WI38 (cell line): ENCODE measurements at regions not wholly inside any gene's neighbourhood (a gene's known extent, or its start where the extent isn't known, plus 50 kb on each side); places are given as distances from the start of the nearest gene placed in this dataset.

Source experiments
- H3K4me3 ChIP-seq: 2 replicates; pipeline ENCODE4 v1.5.1; 2011; ENCODE audit warnings: low read depth, mild to moderate bottlenecking, control low read depth, low read length
- CTCF ChIP-seq: IDR thresholded peaks from 2 replicates; pipeline ENCODE4 v1.5.1; 2012; ENCODE audit warnings: low read depth, mild to moderate bottlenecking, control low read depth, low read length

GRCh38 chr11:70953720-70954119 is 298.7 kb downstream of the SHANK2 start:
- no peak for TF ChIP-seq CTCF
- H3K4me3 ChIP-seq: no peak overlapping the region

- no peak for TF ChIP-seq CTCF
- H3K4me3 ChIP-seq: no peak overlapping the region
Measured at GRCh38 chr11:70954471-70954870, 297.9 kb downstream of the SHANK2 start.
